T-helper 1 cell treated with Interleukin-12 subunit alpha and Interleukin-12 subunit beta and Interleukin-4 antibody, amounts not matched to agents 30 μg/mL and 1 μg/mL, for 36 hours (primary cell): ENCODE measurements at regions not wholly inside any gene's neighbourhood (a gene's known extent, or its start where the extent isn't known, plus 50 kb on each side); places are given as distances from the start of the nearest gene placed in this dataset.

Experiments used
- H3K27ac Mint-ChIP-seq: one replicate; pipeline ENCODE4 v1.8.0; 2021; ENCODE audit warnings: mild to moderate bottlenecking, mixed read lengths
- H3K27me3 Mint-ChIP-seq: one replicate; pipeline ENCODE4 v1.8.0; 2021; ENCODE audit warnings: low read depth, mixed read lengths
- H3K36me3 Mint-ChIP-seq: one replicate; pipeline ENCODE4 v1.8.0; 2021; ENCODE audit warnings: low read depth, mixed read lengths
- H3K4me1 Mint-ChIP-seq: one replicate; pipeline ENCODE4 v1.8.0; 2021; ENCODE audit warnings: low read depth, mixed read lengths
- H3K4me3 Mint-ChIP-seq: one replicate; pipeline ENCODE4 v1.8.0; 2021; ENCODE audit warnings: mild to moderate bottlenecking, moderate library complexity, mixed read lengths
- H3K9me3 Mint-ChIP-seq: one replicate; pipeline ENCODE4 v1.8.0; 2021; ENCODE audit warnings: mixed read lengths

DNA sequence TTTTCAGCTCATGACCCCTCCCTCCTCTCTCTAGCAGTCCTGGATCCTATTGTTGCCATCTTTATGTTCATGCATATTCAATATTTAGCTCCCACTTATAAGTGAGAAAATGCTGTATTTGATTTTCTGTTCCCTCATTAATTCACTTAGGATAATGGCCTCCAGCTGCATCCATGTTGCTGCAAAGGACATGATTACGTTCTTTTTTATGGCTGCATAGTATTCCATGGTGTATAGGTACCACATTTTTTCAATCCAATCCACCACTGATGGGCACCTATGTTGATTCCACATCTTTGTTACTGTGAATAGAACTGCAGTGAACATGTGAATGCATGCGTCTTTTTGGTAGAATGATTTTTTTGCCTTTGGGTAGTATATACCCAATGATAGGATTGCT, 188.4 kb downstream of the FOXL1 start:
- Mint-ChIP-seq H3K27ac (no peak overlapping the region), H3K9me3 (no peaks in the 10 kb centered on the region), H3K36me3 (no peaks in the 10 kb centered on the region), H3K4me1 (no peaks in the 10 kb centered on the region), H3K27me3 (peaks cover 3% of the 10 kb centered on the region), H3K4me3 (no peak overlapping the region)

DNA sequence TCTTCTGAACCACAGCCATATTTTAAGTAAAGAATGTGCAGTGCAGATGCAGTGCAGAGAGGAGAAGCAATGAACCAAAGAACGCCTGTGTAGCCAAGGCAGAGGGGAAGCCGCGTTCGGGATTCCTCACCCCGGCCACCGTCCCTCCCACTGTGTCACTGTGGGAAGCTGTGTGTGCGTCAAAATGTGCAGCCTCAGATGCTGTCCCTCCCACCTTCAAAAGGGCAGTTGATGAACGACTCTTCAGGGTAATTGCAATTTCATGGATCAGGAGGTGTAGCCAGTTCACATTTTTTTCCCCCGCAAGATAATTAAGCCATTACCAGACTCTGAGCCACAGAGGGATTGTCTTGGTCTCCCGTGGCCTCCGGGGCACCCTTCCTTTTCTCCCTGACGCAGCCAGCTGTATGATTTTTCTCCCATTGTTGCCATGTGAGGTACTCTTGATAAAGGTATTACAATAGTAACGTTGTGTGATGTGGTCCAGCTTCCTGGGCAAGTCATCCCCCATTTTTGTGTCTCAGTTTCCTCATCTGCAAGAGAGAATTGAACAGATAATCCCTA, 190.0 kb downstream of the FOXL1 start:
- Mint-ChIP-seq H3K36me3 (no peaks in the 10 kb centered on the region), H3K27ac (no peak overlapping the region), H3K9me3 (no peaks in the 10 kb centered on the region), H3K27me3 (peaks cover 3% of the 10 kb centered on the region), H3K4me3 (no peak overlapping the region), H3K4me1 (no peaks in the 10 kb centered on the region)

DNA sequence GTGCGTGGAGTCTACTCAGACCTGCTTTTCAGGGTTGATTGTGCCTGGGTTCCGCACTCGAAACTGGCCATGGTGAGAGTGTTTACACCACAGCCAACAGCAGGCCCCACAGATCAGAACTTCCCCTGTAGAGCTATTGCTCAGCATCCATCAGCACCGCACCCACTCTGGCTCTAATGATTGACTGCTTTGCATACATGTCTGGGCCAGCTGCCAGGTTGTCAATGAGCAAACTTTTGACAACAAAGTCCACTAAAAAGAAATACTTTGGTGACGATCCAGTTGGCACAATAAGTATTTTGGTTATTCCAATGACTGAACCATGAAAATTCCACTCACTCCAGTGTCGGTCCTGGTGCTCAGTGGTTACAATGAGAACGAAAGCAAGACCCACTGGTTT, 190.7 kb downstream of the FOXL1 start:
- Mint-ChIP-seq H3K4me1 (no peaks in the 10 kb centered on the region), H3K27me3 (peaks cover 3% of the 10 kb centered on the region), H3K9me3 (no peaks in the 10 kb centered on the region), H3K36me3 (no peaks in the 10 kb centered on the region), H3K27ac (no peak overlapping the region), H3K4me3 (no peak overlapping the region)

DNA sequence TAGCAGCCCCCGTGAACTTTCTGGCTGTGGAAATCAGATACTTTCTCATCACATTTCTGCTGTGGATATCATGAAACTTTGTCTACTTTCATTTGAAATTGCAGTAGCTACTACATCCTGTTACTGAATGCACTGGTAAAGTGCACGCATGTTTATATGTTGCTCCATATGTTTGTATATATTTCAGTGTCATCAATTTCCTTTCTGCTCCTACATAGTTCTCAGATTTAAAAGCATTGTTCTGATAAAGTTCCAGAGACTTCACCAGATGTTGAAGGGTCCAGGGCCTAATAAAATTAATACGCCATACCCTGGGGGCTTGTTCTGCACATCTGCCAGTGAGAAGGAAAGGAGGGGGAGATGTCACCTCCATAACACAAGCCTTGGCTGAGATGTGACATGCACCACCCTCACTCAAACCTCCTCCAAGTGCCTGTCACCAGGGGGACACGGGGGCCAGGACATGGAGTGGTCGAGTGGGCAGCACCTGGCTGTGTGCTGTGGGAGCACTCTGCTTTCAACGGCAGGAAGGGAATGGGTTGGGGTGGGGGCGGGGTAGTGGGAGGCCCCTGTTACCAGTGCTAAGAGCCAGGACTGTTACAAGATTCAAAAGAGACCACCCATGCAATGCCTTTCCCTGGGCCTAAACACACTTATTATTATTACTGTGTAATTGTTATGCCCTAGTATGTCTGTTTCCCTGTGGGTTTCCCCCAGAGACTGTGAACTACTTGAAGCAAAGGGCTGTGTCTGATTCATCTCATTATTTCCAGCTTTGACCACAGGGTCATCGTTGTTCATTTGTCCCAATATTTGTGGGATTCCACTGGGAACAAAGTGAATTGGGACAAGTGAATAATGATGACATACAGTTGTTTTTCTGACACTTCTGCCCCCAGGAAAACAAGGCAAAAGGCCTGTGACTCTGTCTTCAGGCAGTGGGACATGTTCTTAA, 193.4 kb downstream of the FOXL1 start:
- H3K4me1 Mint-ChIP-seq, result no peaks in the 10 kb centered on the region
- no peak overlapping the region for H3K27ac Mint-ChIP-seq
- no peaks in the 10 kb centered on the region for H3K9me3 Mint-ChIP-seq
- H3K27me3 Mint-ChIP-seq, result no peaks in the 10 kb centered on the region
- H3K4me3 Mint-ChIP-seq, result no peak overlapping the region
- no peaks in the 10 kb centered on the region for H3K36me3 Mint-ChIP-seq

DNA sequence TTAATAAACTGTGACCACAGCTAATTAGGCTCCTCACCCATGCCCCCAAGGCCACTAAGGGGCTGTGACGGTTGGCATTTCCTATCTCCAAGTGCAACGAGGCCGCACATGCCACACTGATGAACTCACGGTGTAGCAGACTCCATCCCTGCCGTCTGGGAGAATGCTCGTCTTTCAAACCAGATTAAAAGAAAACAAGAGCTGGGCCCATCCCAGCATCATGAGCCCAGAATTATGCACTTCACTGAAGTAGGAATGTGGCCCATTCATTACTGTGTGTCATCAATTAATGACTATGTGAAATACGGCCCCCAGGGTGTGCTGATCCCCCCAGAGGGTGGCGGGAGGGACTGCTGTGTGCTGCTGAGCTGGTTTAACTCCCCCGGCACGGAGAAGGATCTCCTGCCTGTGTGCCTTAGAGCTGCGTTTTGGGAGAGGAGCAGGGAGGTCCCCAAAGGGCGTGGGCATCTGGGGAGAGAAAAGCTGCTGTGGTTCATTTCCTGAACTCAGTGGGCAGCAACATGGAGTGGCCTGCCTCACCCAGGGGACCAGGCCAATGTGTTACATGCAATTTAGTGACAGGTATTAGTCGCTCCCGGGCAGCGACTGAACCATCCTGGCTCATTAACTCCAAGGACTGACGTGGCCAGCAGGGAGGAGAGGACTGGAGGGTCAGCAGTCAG, 194.5 kb downstream of the FOXL1 start:
- Mint-ChIP-seq H3K27ac (no peak overlapping the region), H3K4me3 (no peak overlapping the region), H3K27me3 (no peaks in the 10 kb centered on the region), H3K36me3 (no peaks in the 10 kb centered on the region), H3K9me3 (no peaks in the 10 kb centered on the region), H3K4me1 (no peaks in the 10 kb centered on the region)

DNA sequence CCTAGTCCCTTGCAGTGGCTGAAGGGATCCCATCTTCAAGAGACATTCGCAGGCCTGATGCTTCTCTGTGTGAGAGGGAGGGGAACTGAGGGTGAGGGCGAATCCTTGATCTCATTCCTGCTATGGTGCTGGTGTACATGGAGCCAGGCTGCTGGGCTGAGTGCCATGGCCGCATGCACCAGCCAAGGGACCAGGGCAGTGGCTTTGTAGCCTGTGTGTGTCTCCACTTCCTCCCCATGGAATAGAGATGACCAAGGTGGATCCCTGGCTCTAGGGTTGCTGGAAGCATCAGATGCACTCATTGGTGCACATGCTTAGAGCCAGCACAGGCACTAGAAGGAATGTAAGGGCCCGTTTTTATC, 195.0 kb downstream of the FOXL1 start:
- H3K36me3 Mint-ChIP-seq, result no peaks in the 10 kb centered on the region
- H3K27me3 Mint-ChIP-seq, result no peaks in the 10 kb centered on the region
- H3K4me1 Mint-ChIP-seq, result no peaks in the 10 kb centered on the region
- H3K27ac Mint-ChIP-seq, result no peak overlapping the region
- H3K4me3 Mint-ChIP-seq, result no peak overlapping the region
- no peaks in the 10 kb centered on the region for H3K9me3 Mint-ChIP-seq

DNA sequence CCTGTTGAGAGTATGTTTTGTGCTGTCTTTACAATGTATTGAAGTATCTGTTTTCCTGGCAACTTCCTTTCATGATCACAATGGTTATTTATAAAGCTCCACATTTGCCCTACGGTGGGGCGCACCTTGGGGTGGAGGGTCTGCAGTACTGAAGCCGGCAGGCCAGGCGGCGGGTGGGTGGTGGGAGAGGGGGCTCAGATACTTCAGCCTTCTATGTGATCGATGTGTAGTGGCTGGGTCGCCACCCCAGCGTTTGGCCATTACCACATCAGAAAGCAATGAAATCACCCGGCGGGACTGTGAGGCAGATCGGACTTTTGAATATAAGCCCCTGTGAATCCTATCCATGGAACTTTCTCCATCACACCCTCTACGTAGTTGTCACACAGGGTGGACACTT, 196.6 kb downstream of the FOXL1 start:
- peaks cover 7% of the 10 kb centered on the region for H3K27me3 Mint-ChIP-seq
- H3K4me1 Mint-ChIP-seq, result no peaks in the 10 kb centered on the region
- no peak overlapping the region for H3K4me3 Mint-ChIP-seq
- H3K36me3 Mint-ChIP-seq, result no peaks in the 10 kb centered on the region
- no peak overlapping the region for H3K27ac Mint-ChIP-seq
- H3K9me3 Mint-ChIP-seq, result no peaks in the 10 kb centered on the region

DNA sequence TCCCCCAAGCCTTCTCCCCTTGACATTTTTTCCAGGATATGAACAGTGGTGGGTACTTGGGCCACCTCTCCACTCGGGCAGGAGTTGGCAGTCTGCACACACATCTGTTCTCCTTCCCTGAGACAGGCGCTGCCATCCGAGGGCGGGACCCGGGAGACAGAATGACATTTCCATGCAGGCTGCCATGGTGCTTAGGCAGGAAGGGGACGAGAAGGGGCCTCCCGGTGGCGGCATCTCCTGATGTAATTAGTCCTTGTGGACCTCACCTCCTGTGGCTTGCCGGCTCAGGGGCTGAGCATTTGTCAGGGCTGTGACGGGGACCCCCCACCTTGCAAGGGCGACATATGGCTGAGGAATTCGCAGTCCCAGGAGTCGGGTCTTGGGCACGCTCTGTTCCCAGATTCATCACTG, 197.2 kb downstream of the FOXL1 start:
- no peak overlapping the region for H3K4me3 Mint-ChIP-seq
- H3K9me3 Mint-ChIP-seq, result no peaks in the 10 kb centered on the region
- no peak overlapping the region for H3K27ac Mint-ChIP-seq
- H3K36me3 Mint-ChIP-seq, result no peaks in the 10 kb centered on the region
- no peaks in the 10 kb centered on the region for H3K4me1 Mint-ChIP-seq
- peaks cover 7% of the 10 kb centered on the region for H3K27me3 Mint-ChIP-seq

DNA sequence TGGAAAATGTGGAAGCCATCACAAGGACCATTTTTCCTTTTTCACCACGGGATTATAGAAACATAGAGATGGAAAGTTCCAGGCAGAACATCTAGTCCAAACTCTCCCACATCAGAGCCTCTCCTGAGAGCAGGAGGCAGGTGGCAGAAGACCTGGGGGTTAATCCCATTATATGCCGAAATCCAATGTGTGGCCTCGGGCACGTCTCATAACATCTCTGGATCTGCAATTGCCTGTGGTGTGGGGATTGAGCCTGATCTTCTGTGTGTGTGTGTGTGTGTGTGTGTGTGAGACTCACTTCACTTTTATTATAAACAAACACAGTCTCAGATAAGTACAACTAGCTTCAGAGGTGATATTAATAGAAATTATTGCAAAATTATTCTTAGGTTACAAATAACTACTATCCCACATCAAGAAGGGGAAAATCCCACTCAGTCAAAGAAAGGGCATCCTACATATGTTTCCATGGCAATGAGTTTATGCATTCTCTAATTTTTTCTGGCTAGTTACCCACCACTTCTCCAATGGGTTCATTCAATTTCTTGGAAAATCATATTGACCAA, 199.1 kb downstream of the FOXL1 start:
- no peak overlapping the region for H3K27ac Mint-ChIP-seq
- H3K4me3 Mint-ChIP-seq, result no peak overlapping the region
- no peaks in the 10 kb centered on the region for H3K9me3 Mint-ChIP-seq
- peaks cover 7% of the 10 kb centered on the region for H3K27me3 Mint-ChIP-seq
- H3K4me1 Mint-ChIP-seq, result no peaks in the 10 kb centered on the region
- no peaks in the 10 kb centered on the region for H3K36me3 Mint-ChIP-seq

DNA sequence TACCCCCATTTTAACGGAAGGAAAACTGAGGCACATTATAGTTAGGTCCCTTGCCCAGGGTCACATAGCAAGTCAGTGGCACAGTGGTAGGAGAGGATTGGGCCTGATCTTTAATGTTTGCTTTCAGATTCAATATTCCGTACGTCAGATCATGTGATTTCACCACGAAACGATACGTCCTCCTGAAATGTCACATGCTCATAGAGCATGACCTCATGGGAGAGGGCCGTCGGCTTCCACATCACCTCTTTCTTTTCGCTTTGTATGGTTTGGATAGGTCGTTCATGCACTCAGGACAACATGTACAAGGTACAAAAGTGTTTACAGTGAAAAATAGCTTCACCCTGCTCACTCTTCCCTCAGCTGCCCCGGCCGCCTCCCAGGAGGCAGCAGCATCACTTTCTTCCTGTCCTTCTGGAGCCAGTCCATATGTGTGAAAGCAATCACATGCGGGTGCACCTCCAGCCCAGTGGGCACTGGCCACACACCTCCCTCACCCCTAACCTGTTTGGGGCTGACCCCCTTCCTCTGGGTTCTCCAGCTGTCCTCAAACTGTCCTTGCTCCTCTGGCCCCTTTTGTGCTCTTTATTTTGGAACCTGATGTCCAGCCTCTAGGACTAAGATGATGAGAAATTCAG, 199.9 kb downstream of the FOXL1 start:
- Mint-ChIP-seq H3K4me3 (no peak overlapping the region), H3K27ac (no peak overlapping the region), H3K36me3 (no peaks in the 10 kb centered on the region), H3K9me3 (no peaks in the 10 kb centered on the region), H3K27me3 (peaks cover 7% of the 10 kb centered on the region), H3K4me1 (no peaks in the 10 kb centered on the region)

DNA sequence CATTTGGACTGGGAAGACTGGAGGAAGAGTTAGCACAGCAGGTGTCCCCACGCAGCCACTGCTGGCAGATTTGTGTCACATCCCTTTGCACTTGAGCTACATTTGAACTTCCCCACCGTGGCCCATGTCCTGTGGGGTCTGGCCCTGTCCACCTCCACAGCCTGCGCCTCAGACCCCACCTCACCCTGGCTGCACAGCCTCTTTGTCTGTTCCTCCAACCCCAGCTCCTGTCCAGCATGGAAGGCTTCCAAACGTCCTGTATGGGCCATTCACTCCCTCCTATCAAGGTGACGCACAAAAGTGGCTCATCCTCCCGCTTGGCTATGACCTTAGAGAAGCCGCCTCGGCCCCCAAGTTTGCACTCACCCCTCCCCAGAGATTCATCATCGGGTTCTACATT, 200.6 kb downstream of the FOXL1 start:
- Mint-ChIP-seq H3K4me3 (no peak overlapping the region), H3K4me1 (no peaks in the 10 kb centered on the region), H3K36me3 (no peaks in the 10 kb centered on the region), H3K27me3 (peaks cover 7% of the 10 kb centered on the region), H3K9me3 (no peaks in the 10 kb centered on the region), H3K27ac (no peak overlapping the region)

DNA sequence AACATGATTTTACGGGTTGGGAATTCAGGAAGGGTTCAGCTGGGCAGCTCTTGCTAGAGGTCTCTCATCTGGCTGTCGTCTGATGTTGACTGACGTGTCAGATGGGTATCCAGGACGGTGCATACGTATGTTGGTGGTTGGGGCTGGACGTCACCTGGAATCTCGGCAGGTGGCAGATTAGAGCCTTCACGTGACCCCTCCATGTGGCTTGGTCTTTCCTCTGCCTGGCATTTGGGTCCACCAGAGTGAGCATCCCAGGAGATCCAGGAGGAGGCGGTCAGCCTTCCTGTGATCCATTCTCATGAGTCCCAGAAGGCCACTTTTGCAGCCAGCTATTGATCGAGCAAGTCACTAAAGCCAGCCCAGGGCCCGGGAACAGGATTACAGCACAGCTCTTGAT, 202.7 kb downstream of the FOXL1 start:
- Mint-ChIP-seq H3K9me3 (no peaks in the 10 kb centered on the region), H3K4me3 (no peak overlapping the region), H3K4me1 (no peaks in the 10 kb centered on the region), H3K27ac (no peak overlapping the region), H3K36me3 (no peaks in the 10 kb centered on the region), H3K27me3 (peaks cover 7% of the 10 kb centered on the region)

DNA sequence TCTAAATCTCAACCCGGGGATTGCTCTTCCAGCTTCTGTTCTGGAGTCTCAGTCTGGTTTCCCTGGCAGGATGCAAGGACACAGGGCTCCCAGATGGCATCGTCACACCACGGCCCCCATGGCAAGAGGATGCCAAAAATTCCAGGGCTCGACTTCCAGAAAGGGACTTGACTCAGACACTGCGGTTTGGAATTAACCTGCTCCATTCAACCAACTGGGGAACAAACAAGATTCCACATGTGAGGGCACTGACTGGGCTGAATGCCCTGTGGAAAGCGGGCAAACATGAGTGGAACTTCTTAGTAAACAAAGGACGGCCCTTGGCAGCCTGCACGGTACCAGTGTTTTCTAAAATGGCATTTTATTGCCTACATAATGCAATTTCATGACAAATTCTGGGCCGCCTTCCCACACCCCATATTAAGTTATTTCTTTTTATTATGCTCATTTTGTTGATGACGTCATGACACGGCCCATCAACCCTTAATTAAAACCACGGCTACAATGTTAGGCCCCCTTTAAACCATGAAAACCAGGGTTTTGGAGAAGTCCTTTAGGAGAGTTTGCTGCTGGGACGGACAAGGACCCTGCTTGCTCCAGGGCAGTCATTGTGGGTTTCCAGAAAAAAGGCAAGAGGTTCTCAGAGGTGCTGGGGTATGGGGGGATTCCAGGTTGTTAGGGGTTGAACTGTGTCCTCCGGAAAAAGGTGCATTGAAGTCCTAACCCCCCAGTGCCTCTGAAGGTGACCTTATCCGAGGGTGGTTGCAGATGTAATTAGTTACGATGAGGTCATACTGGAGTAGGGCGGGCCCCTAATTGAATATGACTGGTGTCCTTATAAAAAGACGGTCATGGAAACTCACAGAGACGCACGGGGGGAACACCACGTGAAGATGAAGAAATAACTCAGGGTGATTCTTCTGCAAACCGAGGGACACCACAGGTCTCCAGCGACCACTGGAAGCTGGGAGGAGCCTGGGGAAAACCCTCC, 205.6 kb downstream of the FOXL1 start:
- H3K27me3 Mint-ChIP-seq, result peaks cover 6% of the 10 kb centered on the region
- no peaks in the 10 kb centered on the region for H3K9me3 Mint-ChIP-seq
- no peak overlapping the region for H3K27ac Mint-ChIP-seq
- no peaks in the 10 kb centered on the region for H3K4me1 Mint-ChIP-seq
- no peak overlapping the region for H3K4me3 Mint-ChIP-seq
- no peaks in the 10 kb centered on the region for H3K36me3 Mint-ChIP-seq
